Loucy (cell line): ENCODE measurements at regions not wholly inside any gene's neighbourhood (a gene's known extent, or its start where the extent isn't known, plus 50 kb on each side); places are given as distances from the start of the nearest gene placed in this dataset.

Experiments
- H2AFZ ChIP-seq: fragments of 200-600 bp; sonication (generic); 2 replicates; pipeline ENCODE4 v1.6.0; 2016; ENCODE audit warnings: antibody characterized with exemption, mild to moderate bottlenecking, low read length, moderate library complexity
- H3F3A ChIP-seq: fragments of 200-600 bp; 2 replicates; pipeline ENCODE4 v1.6.0; 2016; ENCODE audit warnings: antibody characterized with exemption, low read depth, mild to moderate bottlenecking
- H3K27me3 ChIP-seq: fragments of 200-600 bp; sonication (generic); 2 replicates; pipeline ENCODE4 v1.6.1; 2014; ENCODE audit warnings: low read length, mild to moderate bottlenecking; ENCODE audit not compliant: insufficient read depth, poor library complexity, severe bottlenecking
- H3K36me3 ChIP-seq: fragments of 200-600 bp; sonication (generic); 2 replicates; pipeline ENCODE4 v1.6.1; 2016; ENCODE audit warnings: low read length; ENCODE audit not compliant: insufficient read depth
- H3K4me1 ChIP-seq: fragments of 200-600 bp; sonication (generic); 2 replicates; pipeline ENCODE4 v1.5.1; 2014; ENCODE audit warnings: low read length, mild to moderate bottlenecking; ENCODE audit not compliant: insufficient read depth, poor library complexity, severe bottlenecking
- H3K4me2 ChIP-seq: fragments of 200-600 bp; sonication (generic); 2 replicates; pipeline ENCODE4 v1.6.0; 2014; ENCODE audit warnings: antibody characterized with exemption, low read length, low read depth, mild to moderate bottlenecking; ENCODE audit not compliant: poor library complexity, severe bottlenecking
- H3K4me3 ChIP-seq: fragments of 200-600 bp; sonication (generic); 2 replicates; pipeline ENCODE4 v1.5.1; 2014; ENCODE audit warnings: low read length, mild to moderate bottlenecking, mixed read lengths; ENCODE audit not compliant: poor library complexity, severe bottlenecking
- H3K79me2 ChIP-seq: fragments of 200-600 bp; sonication (generic); 2 replicates; pipeline ENCODE4 v1.6.1; 2014; ENCODE audit warnings: low read length; ENCODE audit not compliant: insufficient read depth
- H3K9ac ChIP-seq: fragments of 200-600 bp; sonication (generic); 2 replicates; pipeline ENCODE4 v1.6.0; 2014; ENCODE audit warnings: mild to moderate bottlenecking, low read depth, low read length, moderate library complexity; ENCODE audit not compliant: poor library complexity, severe bottlenecking
- H3K9me2 ChIP-seq: fragments of 200-600 bp; sonication (generic); replicated peaks from 2 replicates; pipeline ENCODE4 v1.6.1; 2016; ENCODE audit warnings: low read depth, low read length, mixed read lengths
- H3K9me3 ChIP-seq: fragments of 200-600 bp; sonication (generic); 2 replicates; pipeline ENCODE4 v1.6.1; 2014; ENCODE audit warnings: mild to moderate bottlenecking, antibody characterized with exemption, low read length, low read depth; ENCODE audit not compliant: insufficient read depth
- H4K20me1 ChIP-seq: fragments of 200-600 bp; sonication (generic); 2 replicates; pipeline ENCODE4 v1.6.0; 2014; ENCODE audit warnings: antibody characterized with exemption, low read length, mild to moderate bottlenecking; ENCODE audit not compliant: insufficient read depth, poor library complexity, severe bottlenecking
- CTCF ChIP-seq: fragments of 200-600 bp; sonication (generic); conservative IDR thresholded peaks from 2 replicates; pipeline ENCODE4 v1.5.1; 2014; ENCODE audit warnings: mild to moderate bottlenecking, antibody characterized with exemption, low read length
- EZH2phosphoT487 ChIP-seq: fragments of 200-600 bp; IDR thresholded peaks from 2 replicates; pipeline ENCODE4 v1.6.1; 2018; ENCODE audit warnings: antibody characterized with exemption, mild to moderate bottlenecking, moderate library complexity, borderline replicate concordance

- Histone ChIP-seq H2AFZ (peak overlapping the region; percentile 70), H3K27me3 (no peaks in the 10 kb centered on the region), H3K9me3 (no peaks in the 10 kb centered on the region), H3K79me2 (no peaks in the 10 kb centered on the region), H3F3A (no peaks in the 10 kb centered on the region), H3K9me2 (no peaks in the 10 kb centered on the region), H3K4me1 (peaks cover 40% of the 10 kb centered on the region), H3K36me3 (no peaks in the 10 kb centered on the region), H4K20me1 (no peaks in the 10 kb centered on the region), H3K4me2 (peak overlapping the region; percentile 47), H3K9ac (peak overlapping the region; percentile 14), H3K4me3 (peak overlapping the region; percentile 15)
- no peak for TF ChIP-seq CTCF
- no peak for TF ChIP-seq EZH2phosphoT487
Measured at GRCh38 chr6:109303640-109304283, 78.5 kb downstream of the CD164 start.

- H3K4me3 ChIP-seq, result no peak overlapping the region
- no peaks in the 10 kb centered on the region for H3K36me3 ChIP-seq
- peaks cover 40% of the 10 kb centered on the region for H3K4me1 ChIP-seq
- no peaks in the 10 kb centered on the region for H3F3A ChIP-seq
- no peak overlapping the region for H3K9ac ChIP-seq
- no peaks in the 10 kb centered on the region for H3K79me2 ChIP-seq
- no peak overlapping the region for H2AFZ ChIP-seq
- H3K9me2 ChIP-seq, result no peaks in the 10 kb centered on the region
- no peak for TF ChIP-seq EZH2phosphoT487
- TF ChIP-seq CTCF, result no peak
- no peak overlapping the region for H3K4me2 ChIP-seq
- H3K9me3 ChIP-seq, result no peaks in the 10 kb centered on the region
- no peaks in the 10 kb centered on the region for H3K27me3 ChIP-seq
- H4K20me1 ChIP-seq, result no peaks in the 10 kb centered on the region
Measured at GRCh38 chr6:109303164-109303563, 79.1 kb downstream of the CD164 start.

GRCh38 chr6:109302176-109302575 lies 80.1 kb downstream of the CD164 start:
- no peak overlapping the region for H3K9ac ChIP-seq
- H3F3A ChIP-seq, result no peaks in the 10 kb centered on the region
- no peaks in the 10 kb centered on the region for H3K9me2 ChIP-seq
- no peaks in the 10 kb centered on the region for H3K79me2 ChIP-seq
- H3K36me3 ChIP-seq, result no peaks in the 10 kb centered on the region
- no peaks in the 10 kb centered on the region for H3K27me3 ChIP-seq
- H3K9me3 ChIP-seq, result no peaks in the 10 kb centered on the region
- H3K4me3 ChIP-seq, result no peak overlapping the region
- no peak for TF ChIP-seq CTCF
- no peak for TF ChIP-seq EZH2phosphoT487
- H3K4me1 ChIP-seq, result peaks cover 40% of the 10 kb centered on the region
- no peak overlapping the region for H2AFZ ChIP-seq
- no peaks in the 10 kb centered on the region for H4K20me1 ChIP-seq
- H3K4me2 ChIP-seq, result no peak overlapping the region
